HG03196 (cell line): ENCODE measurements at regions not wholly inside any gene's neighbourhood (a gene's known extent, or its start where the extent isn't known, plus 50 kb on each side); places are given as distances from the start of the nearest gene placed in this dataset.

Source experiments
- ATAC-seq: cut with Tn5 transposase; IDR thresholded peaks from one replicate; pipeline ENCODE4 v1.9.1; 2021; ENCODE audit not compliant: unreplicated experiment

- no peak for ATAC-seq
These were observed 879.9 kb downstream of the TUSC7 start for GRCh38 chr3:117589454-117589853.

GRCh38 chr3:117595615-117596014 lies 886.0 kb downstream of the TUSC7 start:
- ATAC-seq, result no peak

DNA sequence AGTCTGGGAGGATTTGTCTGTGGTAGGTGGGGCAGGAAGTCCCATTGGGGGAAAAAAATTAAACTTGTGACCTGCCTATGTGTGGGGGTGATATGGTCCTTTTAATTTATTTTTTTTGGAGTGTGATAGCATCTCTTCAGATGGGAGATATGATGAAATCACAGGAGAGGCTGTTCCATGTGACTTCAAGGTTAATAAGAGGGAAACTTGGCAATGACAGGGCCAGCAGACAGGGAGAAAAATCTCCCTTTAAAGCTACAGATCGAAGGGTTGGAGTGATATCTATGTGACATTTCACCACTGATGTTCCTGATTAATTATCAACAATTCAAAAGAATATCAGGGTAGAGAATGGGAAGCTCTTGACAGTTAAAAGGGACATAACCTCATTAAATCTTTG lies 886.9 kb downstream of the TUSC7 start:
- ATAC-seq, result no peak

DNA sequence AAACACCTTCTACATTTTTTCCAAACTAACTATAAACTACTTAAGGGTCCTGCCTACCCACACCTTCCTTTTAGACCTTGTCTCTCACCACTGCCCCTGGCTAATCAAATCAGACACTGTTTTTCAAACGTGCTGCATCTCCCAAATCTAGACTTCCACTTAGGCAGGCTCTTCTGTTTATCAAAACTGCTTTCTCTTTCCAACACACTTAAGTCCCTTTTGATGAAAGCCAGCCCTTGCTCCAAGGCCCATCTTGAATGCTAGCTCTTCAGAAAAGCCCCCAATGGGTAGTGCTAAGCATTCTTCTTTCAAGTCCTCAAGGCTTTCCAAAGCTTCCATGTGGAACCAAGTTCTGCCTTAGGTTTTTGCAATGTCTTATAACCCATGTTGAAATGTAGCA lies 888.3 kb downstream of the TUSC7 start:
- ATAC-seq, result no peak

GRCh38 chr3:117600112-117600511 lies 890.5 kb downstream of the TUSC7 start:
- ATAC-seq, result no peak

- no peak for ATAC-seq
These were observed 891.1 kb downstream of the TUSC7 start for GRCh38 chr3:117600666-117601065.

- no peak for ATAC-seq
These were observed 892.6 kb downstream of the TUSC7 start for GRCh38 chr3:117602058-117602644.

DNA sequence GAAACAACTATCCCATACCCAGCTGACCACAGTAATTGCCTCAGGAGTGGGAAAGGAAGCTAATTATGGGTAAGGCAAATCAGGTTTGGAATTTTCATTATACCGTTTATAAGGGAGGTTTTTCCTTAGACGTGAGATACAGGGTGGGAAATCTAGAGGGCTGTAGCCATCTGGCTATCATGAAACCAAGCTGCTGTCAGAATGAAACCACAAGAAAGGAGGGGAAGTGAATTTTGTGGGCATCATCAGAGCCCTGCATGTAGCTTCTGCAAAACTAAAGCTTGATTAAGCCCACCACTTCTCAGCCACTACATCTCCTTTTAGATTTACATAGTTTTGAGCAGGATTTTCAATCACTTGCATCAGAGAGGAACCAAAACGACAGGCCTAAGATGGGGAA lies 893.5 kb downstream of the TUSC7 start:
- peak; percentile 74 for ATAC-seq

DNA sequence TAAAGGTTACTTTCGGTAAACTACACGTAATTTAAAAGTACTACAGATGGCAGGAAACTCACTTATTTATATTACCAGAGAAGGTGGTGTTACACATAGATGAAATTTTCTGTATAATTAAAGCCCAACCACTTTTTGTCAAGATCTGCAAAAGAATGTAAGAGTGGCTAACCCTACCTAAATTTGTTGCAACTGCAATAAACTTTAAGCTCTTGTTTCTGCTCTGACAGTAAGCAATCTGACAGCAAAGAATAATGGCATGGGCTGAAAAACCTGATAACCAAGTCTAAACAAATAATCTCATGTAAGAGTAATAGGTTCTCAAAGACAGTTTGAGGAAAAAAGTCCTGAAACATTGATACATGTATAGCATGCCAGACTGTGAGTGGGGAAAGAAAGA lies 897.3 kb downstream of the TUSC7 start:
- no peak for ATAC-seq

DNA sequence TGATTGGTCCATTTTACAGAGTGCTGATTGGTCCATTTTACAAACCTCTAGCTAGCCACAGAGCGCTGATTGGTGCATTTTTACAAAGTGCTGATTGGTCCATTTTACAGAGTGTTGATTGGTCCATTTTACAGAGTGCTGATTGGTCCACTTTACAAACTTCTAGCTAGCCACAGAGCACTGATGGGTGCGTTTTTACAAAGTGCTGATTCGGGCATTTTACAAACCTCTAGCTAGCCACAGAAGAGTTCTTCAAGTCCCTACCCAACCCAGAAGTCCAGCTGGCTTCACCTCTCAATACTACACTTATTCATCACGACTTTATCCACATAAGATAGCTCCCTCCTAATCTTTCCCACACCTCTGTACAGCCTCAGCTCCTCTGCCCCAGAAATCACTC lies 899.8 kb downstream of the TUSC7 start:
- ATAC-seq, result no peak

DNA sequence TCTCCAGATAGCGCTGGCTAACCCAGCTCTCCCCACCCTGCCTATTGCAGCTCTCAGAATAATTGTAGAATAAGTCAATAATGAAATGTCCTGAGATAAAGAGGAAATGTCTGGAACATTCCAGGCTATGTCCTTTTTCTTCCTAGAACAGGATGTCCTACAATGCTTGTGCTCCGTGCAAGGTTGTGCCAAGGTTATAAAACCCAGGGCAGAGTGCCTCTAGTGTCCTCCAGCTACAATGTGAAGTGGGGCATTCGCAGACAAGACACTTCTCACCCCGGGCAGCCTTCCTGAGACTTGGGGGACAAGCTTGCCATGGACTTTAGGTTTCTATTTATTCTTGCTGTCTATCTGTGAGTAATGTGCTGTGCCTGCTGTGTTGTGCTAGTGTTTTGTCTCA lies 900.6 kb downstream of the TUSC7 start:
- ATAC-seq, result no peak

GRCh38 chr3:117611211-117611610 lies 901.6 kb downstream of the TUSC7 start:
- ATAC-seq, result no peak

DNA sequence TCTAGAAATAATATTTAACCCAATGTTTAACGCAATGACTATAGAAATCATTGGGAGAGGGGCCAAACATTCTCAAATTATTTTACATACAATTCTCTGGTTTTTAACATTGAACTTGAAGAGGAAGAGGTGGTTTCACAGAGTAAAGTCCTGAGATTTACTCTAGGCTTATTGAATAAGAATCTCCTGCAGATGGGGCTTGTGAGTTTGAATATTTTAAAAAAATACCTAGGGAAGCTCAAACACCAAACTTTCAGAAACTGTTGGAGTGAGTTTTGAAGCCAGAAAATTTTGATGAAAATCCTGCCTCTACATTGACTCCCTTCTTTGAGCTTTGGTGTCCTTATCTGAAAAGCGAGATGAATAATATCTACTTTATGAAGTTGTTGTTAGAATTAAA lies 906.6 kb downstream of the TUSC7 start:
- ATAC-seq, result no peak

GRCh38 chr3:117617906-117618305 lies 908.3 kb downstream of the TUSC7 start:
- ATAC-seq, result no peak

- no peak for ATAC-seq
These were observed 908.9 kb downstream of the TUSC7 start for GRCh38 chr3:117618462-117618861.

- ATAC-seq, result no peak
These were observed 910.2 kb downstream of the TUSC7 start for GRCh38 chr3:117619805-117620204.

DNA sequence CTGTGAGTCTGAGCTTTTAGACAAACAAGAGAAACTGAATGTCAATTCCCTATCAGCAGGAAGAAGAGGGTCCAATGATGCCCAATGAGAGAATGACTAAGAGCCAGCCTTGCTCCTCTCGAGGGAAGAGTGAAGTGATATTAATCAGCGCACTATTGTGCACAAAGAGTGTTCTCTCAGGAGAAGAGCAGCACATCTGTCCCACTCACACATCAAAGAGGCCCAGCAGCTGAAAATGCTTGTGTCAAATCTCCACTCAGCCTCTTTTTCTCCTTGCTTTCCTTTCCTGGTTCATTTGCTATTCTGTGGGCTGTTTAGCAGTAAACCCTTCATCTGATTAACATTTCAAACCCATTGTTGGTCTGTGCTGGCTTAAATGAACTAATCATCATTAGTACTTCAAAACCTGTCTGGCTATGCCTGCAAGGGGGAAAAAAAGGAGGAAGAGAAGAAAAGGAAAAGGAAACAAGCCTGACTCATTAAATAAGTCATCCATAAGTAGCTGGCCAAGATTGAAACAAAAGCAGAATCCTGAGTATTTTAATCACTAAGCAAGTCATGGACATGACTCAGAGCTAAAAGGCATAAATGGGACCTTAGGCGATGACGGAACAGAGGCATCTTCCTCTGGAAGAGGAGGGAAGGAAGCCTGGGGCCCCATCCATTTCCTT lies 912.7 kb downstream of the TUSC7 start:
- no peak for ATAC-seq

DNA sequence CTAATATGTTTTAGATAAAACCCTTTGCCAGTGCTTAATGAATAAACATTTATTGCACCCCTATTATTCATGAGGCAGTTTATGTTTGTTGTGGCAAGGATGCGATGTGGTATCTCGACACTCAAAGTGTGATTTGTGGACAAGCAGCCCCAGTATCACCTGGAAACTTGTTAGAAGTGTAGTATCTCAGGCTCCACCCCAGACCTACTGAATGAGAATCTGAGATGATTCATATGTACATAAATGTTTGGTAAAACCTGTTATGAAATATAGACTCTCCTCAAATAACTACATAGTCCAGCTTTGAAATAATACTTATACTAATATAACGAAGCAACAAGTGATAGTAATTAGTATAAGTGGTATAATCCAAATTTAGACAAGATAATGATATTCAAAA lies 914.8 kb downstream of the TUSC7 start:
- no peak for ATAC-seq

DNA sequence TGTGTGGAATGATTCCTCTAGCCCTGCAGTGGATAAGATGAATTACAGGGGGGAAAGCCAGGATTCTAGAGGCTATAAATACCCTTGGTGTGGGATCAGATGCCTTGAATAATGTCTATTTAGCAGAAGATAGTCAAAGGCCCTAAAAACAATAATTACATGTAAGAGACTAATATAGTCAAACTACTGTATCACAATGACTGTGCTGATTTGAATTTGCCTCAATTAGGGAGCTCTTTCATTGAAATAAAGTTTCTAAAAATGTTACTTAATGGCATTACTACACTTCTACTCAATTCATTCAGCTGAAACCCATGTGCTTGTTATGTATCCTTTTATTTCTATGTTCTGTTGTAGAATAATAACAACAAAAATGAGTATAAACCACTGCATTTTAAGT lies 915.6 kb downstream of the TUSC7 start:
- ATAC-seq, result no peak

DNA sequence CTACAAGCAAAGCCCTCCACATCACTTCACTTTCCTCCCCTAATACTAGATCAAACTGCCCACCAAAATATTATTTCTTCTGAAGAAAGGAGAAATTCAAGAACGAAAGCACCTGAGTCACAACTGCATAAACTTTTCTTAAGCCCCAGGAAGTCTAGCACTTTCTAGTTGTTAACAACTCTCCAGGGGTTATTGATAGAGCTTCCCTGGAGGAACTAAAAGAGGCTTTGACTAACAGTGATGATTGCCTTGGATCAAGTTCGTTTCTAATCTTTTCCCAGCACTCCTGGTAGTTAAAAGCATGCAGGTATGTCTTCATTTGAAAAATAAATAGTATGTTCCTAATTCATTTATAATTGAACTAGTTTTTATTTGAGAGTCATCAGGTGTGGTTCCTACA lies 917.0 kb downstream of the TUSC7 start:
- ATAC-seq, result no peak

- ATAC-seq, result no peak
These were observed 919.3 kb downstream of the TUSC7 start for GRCh38 chr3:117628823-117629291.

- ATAC-seq, result no peak
These were observed 919.9 kb downstream of the TUSC7 start for GRCh38 chr3:117629505-117629904.

- peak; percentile 78 for ATAC-seq
These were observed 920.9 kb downstream of the TUSC7 start for GRCh38 chr3:117630469-117630868.
